NK-92 (cell line): ENCODE measurements at regions not wholly inside any gene's neighbourhood (a gene's known extent, or its start where the extent isn't known, plus 50 kb on each side); places are given as distances from the start of the nearest gene placed in this dataset.

Experiments
- DNase-seq: peaks from one replicate; lab custom pipeline; 2025; ENCODE audit not compliant: unreplicated experiment; lab: John Stamatoyannopoulos, UW

DNA sequence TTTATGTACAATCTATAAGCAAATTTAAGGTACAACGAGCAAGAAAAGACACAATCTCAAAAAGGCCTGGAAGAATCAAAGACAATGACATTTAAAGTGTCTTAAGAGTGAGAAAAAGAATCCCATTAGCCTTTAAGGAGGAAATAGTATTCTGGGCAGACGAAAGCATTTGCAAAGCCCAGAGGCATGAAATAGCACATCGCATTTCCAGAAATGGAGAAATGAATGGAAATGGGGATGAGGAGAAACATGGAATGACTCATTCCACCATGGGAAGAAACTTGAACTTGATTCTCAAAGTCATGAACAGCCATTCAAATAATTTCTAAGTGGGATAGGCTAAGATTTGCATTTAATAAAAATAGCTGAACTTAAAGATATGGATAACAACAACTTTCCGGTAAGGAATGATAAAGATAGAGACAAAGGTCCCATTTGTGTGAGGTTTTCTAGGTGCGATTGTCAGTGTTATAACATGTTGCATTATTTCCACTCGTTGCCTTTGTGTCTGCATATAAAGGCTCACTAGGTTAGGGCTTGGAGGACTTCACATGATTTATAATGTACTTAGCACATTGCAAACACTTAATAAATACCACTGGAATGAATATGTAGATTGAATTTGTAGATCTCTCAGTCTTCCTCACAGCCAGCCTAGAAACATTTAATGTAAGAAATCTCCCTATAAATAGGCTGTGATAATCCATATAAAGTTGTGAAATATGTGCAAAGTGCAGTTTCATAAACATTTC, 310.3 kb upstream of the KLF6 start:
- no peak for DNase-seq

DNA sequence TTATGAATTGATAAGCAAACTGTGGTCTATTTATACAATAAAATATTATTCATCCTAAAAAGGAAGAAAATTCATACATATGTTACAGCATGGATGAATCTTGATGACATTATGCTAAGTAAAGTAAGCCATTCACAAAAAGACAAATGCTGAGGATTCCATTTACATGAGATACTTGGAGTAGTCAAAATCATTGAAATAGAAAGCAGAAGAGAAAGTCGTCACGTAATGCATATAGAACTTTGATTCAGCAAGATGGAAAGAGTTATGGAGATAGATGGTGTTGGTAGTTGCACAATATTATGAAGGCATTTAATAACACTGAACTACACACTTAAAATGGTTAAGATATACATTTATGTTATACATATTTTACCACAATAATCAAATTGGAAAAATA, 309.7 kb upstream of the KLF6 start:
- DNase-seq, result no peak

DNA sequence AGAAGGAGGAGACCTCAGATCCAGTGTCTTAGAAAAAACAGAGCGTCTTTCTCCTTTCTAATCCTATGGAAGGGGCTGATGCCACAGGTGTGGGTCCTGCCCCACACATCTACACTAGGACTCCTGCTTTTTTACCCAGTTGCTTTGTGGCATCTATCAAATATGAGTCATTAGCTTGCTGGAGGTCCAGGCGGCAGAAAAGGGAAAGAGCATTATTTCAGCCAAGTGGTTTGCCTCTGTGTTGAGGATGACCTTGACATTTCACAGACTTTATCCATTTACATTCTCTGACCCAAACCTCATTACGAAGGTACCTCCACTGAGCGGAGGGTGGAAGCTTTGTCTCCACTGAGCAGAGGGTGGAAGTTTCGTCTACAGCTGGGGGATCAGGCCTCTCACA, 308.4 kb upstream of the KLF6 start:
- DNase-seq, result no peak

DNA sequence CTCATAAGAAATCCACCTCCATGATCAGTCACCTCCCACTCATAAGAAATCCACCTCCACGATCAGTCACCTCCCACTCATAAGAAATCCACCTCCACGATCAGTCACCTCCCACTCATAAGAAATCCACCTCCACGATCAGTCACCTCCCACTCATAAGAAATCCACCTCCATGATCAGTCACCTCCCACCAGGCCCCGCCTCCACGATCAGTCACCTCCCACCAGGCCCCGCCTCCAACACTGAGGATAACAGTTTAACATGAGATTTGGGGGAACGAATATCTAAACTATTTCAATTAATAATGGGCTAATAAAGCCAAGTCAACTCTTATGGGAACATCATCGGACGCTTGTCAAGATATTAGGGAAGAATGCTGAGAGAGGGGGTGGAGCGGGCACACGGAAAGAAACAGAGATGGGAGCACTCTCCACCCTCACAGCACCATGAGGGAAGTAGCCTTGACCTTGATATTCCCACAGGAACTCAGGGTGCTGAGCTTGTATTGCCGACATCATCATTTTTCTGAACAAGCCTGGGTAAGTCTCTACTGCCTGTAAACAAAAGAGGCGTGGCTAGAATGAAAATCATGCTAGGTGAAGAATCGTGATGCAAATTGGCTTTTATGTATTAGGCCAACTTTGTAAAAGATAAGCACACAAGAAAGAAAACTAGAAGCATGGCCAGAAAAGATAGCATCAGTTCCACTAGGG, 303.5 kb upstream of the KLF6 start:
- DNase-seq, result no peak

DNA sequence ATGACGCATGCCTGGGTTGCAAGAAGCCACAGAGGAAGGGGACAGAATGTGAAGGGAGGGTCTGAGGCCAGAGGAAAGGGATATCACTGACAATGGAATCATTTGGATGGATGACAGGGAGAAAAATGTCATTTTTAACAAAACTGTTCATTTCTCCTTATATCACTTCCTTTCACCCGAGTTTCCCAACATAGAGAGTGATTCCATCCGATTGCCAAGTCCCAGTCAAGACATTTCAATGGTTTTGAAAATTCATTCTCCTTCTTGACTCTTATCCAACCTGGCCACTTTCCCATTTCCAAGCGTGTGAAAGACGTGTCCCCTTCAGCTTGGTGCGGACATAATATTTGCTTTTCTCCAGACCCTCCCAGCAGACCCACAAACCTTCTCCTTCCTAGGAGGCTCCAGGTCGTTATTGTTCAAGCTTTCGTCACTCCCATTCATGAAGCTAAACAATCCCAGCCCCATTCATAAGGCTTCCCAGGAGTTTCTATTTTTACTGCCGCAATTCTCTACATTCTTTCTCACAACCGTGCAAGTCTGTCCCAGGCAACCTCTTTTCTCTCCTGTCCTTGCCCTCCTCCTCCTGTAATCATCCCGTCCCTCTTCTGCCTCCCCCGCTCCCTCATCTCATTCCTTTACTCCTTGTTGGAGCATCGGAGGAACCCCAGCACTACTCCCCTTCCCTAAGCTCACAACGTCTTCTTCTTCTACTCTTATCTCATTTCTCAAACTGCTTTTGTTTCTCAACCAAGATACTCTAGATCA, 301.3 kb upstream of the KLF6 start:
- DNase-seq, result no peak

DNA sequence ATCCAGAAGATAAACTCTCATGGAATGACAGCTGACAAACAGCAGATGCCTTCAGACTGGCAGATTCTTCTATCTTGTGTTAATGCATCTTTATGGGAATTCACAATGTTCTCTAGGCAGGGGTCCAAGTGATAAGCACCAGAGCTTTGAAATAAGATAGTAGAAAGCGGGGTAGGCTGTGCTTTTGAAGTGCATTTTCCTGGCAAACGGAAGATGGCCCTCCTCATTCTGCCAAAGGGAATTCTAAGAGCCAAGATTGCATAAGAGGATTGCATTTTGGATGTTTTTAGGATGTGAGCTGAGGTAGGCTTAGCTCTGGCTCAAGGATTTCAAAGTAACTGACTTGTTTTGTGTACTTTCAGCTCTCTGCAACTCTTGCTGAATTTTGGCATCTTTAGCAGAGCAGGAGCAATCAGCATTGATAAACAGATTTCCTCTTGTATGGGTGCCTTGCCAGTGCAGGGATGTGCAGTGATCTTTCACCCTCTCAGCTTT, 298.5 kb upstream of the KLF6 start:
- no peak for DNase-seq

DNA sequence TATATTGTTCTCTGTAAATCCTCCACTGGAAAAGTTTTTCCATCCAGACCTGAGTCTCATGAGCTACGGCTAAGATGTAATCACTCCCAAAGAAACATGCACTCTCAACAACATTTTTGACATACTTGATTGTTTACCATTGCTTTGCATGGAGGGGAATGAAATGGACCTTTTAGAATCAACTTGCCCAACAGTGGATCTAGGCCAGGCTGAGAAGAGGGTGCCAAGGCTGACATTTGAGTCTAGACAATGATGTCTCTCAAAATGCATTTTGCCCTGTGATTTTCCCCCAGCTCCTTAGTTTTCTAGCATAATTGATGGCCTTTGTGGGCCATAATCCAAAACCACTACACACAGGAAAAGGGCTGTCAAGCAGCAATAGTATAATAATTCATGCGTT, 297.9 kb upstream of the KLF6 start:
- no peak for DNase-seq

DNA sequence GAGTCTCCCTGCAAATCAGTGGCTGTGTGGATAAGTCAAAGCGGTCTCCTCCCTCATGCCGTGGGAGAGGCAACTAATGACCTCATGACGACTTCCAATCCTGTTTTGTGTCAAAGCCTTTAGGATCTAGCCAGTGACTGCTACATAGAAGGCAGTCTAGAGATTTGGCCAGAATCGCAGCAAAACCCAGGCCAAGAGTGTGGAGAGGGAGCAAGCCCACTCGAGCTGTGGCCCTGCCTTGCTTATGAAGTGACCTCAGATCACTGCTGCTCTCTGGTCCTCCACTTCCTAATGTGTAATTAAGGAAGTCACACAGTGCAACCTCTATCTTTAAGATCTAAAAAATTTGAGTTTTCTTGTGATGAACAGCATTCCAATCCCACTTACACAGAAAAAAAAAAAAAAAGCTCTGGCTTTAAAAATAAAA, 296.7 kb upstream of the KLF6 start:
- DNase-seq, result no peak

DNA sequence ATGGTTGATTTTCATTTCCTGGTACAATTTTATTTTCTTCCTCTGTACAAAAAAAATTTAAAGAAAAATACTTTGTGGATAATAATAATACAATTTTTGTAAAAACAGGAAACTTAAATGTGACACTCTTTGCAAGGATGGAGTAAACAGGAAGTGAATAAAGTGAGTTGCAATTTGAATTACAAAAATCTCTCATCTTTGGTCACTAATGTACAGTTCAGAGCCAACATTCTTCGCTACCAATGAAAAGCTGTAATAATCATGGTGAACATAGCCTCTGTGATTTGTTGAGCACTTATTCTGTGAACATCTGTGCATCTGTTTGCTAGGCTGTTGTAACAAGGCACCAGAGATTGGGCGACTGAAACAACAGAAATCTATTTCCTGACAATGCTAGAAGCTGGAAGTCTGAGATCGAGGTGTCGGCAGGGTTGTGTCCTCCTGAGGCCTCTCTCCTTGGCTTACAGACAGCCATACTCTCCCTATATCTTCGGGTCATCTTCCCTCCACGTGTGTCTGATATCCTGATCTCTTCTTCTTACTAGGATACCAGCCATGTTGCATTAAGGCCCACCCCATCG, 295.3 kb upstream of the KLF6 start:
- DNase-seq, result no peak

DNA sequence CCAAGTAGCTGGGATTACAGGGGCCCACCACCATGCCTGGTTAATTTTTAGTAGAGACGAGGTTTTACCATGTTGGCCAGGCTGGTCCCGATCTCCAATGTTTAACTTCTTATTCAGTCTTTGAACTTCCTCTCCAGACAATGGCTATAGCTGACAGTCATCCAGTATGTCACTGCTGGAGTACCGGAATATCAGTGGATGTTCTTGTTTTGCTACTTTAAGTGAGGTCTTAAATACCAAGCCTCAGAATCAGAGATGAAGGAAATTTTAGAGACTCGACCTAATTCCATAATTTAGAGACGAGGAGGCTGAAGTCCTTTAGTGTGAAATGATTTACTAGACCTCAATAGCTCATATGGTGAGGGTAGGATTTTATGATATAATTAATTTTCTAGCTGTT, 294.8 kb upstream of the KLF6 start:
- no peak for DNase-seq

DNA sequence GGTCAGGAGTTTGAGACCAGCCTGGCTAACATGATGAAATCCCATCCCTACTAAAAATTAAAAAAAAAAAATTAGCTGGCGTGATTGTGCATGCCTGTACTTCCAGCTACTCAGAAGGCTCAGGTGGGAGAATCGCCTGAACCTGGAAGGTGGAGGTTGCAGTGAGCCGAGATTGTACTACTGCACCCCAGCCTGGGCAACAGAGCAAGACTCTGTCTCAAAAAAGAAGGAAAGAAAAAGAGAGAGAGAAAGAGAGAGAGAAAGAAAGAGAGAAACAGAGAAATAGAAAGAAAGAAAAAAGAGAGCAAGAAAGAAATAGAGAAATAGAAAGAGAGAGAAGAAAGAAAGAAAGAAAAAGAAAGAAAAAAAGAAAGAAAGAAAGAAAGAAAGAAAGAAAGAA, 292.8 kb upstream of the KLF6 start:
- DNase-seq, result no peak

DNA sequence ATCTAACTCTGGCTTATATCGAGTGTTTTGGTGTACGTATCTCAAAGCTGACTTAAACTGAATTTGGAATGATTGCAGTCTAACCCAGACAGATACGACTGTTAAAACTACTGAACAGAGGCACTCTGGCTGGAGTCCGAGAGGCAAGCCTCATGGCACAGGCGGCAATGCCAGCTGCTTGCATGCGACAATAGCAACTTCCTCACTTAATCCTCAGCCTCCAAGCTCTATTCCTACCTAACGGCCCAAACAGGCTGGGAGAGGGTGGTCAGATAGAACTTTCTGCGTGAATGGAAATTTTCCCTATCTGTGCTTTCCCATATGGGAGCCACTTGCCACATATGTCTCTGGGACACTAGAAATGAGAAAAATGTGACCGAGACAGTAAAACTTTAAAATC, 292.0 kb upstream of the KLF6 start:
- DNase-seq, result no peak

DNA sequence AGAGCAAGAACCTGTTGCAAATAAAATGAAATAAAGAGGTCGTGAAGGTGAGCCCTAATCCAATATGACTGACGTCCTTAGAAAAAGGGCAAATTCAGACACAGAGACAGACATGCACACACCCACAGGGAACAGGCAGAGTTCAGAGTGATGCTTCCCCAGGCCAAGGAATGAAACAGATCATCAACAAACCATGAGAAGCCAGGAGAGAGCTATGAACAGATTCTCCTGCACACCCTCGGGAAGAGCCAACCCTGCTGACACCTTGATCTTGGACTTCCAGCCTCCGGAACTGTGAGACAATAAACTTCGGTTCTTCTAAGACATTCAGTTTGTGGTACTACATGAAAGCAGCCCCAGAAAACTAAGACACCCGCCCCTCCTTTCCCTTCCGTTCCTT, 290.4 kb upstream of the KLF6 start:
- no peak for DNase-seq

DNA sequence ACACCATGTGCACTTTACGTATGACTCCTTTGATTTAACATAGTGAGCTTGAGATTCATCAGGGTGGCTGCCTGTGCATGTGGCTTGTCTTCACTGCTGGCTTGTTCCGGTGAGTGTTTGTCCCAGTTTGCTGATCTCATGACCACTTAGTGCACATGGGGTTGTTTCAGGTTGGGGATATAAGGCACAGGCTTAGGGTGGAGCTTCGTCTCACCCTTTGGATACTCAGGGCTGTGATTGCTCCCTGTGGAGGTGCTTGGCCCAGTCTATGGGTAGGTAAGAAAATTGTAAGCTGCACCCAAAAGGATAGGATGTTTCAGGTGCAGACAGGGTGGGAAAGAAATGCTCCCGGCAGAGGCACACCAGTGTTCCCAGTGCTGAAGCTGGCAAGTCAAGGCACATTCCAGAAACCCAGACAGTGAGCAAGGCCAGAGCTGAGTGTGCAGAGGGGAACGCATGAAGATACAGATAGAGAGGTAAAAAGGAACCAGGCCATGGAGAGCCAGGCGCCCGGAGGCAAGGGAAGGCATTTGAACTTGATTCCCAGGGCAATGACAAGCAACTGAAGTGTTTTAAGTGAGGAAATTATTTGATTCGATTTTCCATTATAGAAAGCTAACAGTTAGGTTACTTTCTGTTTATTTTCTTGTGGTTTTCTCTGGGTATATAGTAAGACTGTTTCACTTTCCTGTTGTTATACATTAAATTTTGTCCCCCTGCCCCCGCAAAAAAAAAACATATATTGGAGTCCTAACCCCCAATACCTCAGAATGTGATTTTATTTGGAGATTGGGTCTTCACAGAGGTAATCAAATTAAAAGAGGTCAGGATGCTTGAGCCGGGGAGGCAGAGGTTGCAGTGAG, 289.8 kb upstream of the KLF6 start:
- DNase-seq, result no peak

DNA sequence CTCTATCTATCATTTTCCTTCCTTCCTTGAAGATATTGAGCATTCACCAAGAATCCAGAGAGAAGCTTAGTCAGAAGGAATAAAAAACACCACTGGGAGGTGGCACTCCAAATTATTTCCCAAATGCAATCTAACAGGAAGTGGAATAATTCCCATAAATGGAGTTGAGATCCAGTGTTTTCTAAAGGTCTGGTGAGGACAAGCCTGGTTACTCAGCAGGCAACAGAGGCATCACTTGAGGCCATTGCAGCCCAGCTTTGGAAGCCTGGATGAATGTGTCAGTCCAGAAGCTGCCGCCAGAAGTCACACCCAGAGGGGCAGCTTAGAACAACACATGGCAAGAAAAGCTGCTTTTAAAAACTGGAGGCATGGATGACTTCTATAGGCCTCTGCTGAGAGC, 288.9 kb upstream of the KLF6 start:
- DNase-seq, result no peak

DNA sequence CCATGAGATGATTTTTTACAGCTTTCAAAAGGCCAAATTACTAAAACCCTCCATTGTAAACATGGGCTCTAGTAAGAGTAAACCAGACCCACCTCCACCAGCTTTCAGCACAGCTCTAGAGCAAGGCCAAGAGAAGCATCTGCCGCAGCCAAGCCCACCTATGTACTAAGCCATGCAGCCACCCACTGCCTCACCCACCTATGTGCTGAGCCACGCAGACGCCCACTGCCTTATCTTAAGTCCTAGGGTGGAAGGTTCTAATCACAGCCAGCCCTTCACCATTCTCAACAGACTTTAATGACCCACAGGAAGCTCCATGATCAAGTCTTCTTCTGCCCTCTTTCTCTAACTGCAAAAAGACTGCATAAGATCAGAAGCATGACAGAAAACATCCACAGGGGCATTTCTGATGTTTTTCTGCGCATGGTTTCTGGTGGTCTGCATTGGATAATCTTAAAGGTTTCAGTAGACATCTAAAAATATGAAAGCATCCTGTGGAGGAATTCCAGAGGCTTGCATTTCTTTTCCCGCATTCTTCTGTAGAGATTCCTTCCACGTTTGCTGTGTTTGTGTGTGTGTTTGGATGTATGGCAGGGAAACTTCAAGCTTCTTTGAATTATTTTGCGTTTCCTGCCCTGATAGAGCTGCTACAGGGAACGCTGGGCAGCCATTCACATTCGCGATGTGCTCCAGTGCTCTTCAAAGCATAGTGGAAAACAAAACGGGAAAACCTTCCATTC, 286.1 kb upstream of the KLF6 start:
- no peak for DNase-seq

DNA sequence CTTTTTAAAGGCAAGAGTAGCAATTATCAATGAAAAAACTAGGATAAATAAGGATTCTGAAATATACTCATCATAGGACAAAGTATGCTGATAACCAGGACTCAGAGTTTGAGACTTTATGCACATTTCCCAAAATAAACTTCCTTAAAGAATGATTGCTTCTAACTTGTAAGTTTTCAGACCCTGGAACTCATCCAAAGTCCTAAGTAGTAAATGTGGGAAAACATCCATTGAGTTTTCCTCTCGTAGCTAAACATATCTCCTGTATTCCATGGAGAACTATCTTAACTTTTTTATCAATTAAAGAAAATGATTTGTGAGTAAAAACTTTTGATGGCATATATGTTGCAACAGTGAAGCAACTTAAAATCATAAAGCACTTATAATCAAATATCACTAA, 285.2 kb upstream of the KLF6 start:
- DNase-seq, result no peak

DNA sequence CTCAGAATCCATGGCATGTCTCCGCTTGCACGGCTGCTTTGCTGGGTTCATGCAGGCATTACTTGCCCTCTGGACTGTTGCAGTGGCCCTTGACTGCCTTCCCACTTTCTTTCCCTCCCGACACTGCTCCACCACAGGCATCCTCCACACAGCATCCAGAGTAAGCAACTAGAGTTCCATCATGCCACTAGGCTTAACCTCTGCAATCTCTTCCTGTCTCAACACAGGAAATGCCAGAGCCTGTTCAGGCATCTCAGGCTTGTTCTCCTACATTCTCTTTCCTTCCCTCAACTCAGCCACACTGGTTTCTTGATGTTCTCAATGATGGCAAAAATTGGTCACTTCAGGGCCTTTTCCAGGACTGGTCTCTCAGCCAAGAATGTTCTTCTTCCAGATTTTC, 284.5 kb upstream of the KLF6 start:
- DNase-seq, result no peak

DNA sequence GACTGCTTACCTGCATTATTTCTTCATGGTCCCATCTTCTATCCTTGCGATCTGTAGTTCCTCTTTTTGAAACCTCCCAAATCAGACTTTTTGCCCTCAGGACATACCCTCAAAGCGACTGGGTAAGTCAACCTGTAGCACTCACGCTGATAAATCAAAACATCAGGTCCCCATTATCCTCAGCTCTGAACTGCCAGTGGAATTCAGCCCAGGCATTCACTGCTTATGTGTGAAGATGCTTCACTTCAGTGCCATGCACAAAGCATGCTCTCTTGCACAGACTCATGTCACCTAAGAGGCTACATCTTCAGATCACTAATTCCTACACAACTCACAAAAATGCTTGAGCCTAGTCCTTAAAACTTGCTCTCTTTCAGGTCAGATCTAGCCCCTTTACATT, 283.6 kb upstream of the KLF6 start:
- no peak for DNase-seq
